Kidney (tissue), 13 donors: ENCODE measurements at regions not wholly inside any gene's neighbourhood (a gene's known extent, or its start where the extent isn't known, plus 50 kb on each side); places are given as distances from the start of the nearest gene placed in this dataset.
A peak's percentile ranks its signal among the peaks of the same experiment; 100 is the strongest.
"Not testable (repeated sequence)": the region's sequence is repeated elsewhere in the genome, so short reads cannot be mapped to it uniquely, and the experiment has no call there.

Experiments used
- DNase-seq, 5 donors: peaks; one replicate each; pipeline ENCODE4 v3.0.0-alpha.2; 2013 to 2020
- FAIRE-seq: peaks from 2 replicates; lab custom pipeline; 2012; peaks lifted over from hg19 to GRCh38; lab: Jason Lieb, UNC
- H3K27ac ChIP-seq, 2 donors: one replicate each; pipeline ENCODE4 v1.7.0; 2013; ENCODE audit warnings: low read depth in 2 of 2, low read length in 2 of 2, inconsistent platforms in 1 of 2
- H3K27me3 ChIP-seq: one replicate; pipeline ENCODE4 v1.7.1; 2013; ENCODE audit warnings: low read length, inconsistent platforms; ENCODE audit not compliant: control insufficient read depth, insufficient read depth
- H3K36me3 ChIP-seq, 3 donors: one replicate each; pipeline versions ENCODE4 v1.7.0 to v1.7.1; 2013; ENCODE audit warnings: low read length in 3 of 3, control low read depth in 1 of 3, inconsistent platforms in 1 of 3; ENCODE audit not compliant: insufficient read depth in 3 of 3, control insufficient read depth in 2 of 3
- H3K4me1 ChIP-seq, 3 donors: one replicate each; pipeline versions ENCODE4 v1.7.0 to v1.7.1; 2013; ENCODE audit warnings: low read length in 3 of 3, inconsistent platforms in 1 of 3, low read depth in 1 of 3; ENCODE audit not compliant: control insufficient read depth in 2 of 3, insufficient read depth in 2 of 3
- H3K4me3 ChIP-seq, 3 donors: one replicate each; pipeline versions ENCODE4 v1.7.0 to v1.8.1; 2013; ENCODE audit warnings: low read length in 3 of 3, control low read depth in 1 of 3, inconsistent platforms in 1 of 3
- H3K9ac ChIP-seq, 3 donors: one replicate each; pipeline versions ENCODE4 v1.7.0 to v1.7.1; 2013; ENCODE audit warnings: low read length in 3 of 3, control low read depth in 1 of 3, inconsistent platforms in 1 of 3
- H3K9me3 ChIP-seq, 3 donors: one replicate each; pipeline versions ENCODE4 v1.7.0 to v1.7.1; 2013; ENCODE audit warnings: low read length in 3 of 3, control low read depth in 1 of 3, inconsistent platforms in 1 of 3; ENCODE audit not compliant: control insufficient read depth in 2 of 3, insufficient read depth in 1 of 3
- CTCF ChIP-seq: IDR thresholded peaks from 3 replicates; pipeline ENCODE4 v1.5.1; 2012; ENCODE audit warnings: mild to moderate bottlenecking, moderate library complexity, borderline replicate concordance; ENCODE audit not compliant: insufficient read depth; ENCODE audit errors: extremely low read depth
- intact Hi-C: fragments of 100-400 bp; cut with DNase I; formaldehyde crosslinking; loops from one replicate; pipeline ENCODE4 v1.11.1; 2022
- donor health status: control.
- donor health status: control.
- donor health status: control.
- donor health status: control.
- donor health status: control.
- donor health status: DM: yes; HTN: yes; CAD: no.
- donor health status: Normal renal cell carcinoma (clear cell type).

- H3K9me3 ChIP-seq = no peaks in the 10 kb centered on the region
- peaks cover 0 to 9% (median 0%) of the 10 kb centered on the region in 3 donors for H3K4me1 ChIP-seq
- H3K36me3 ChIP-seq = no peaks in the 10 kb centered on the region
- no peak overlapping the region for H3K9ac ChIP-seq
- no peak for TF ChIP-seq CTCF
- intact Hi-C loops = no loop called here
- no peak overlapping the region for H3K27ac ChIP-seq
- no peak overlapping the region for H3K4me3 ChIP-seq
- H3K27me3 ChIP-seq = no peaks in the 10 kb centered on the region
- peak; percentile 59 to 94 (median 84) for DNase-seq
- no peak for FAIRE-seq
Observed at GRCh38 chr4:1550122-1551070, 133.7 kb downstream of the FAM53A start.

- H3K9me3 ChIP-seq = no peaks in the 10 kb centered on the region
- TF ChIP-seq CTCF = no peak
- intact Hi-C loops = no loop called here
- FAIRE-seq (no peak), DNase-seq (peak in 1 of 5 donors; percentile 64)
- no peak overlapping the region for H3K4me3 ChIP-seq
- no peaks in the 10 kb centered on the region for H3K27me3 ChIP-seq
- H3K9ac ChIP-seq = no peak overlapping the region
- no peak overlapping the region for H3K27ac ChIP-seq
- H3K4me1 ChIP-seq = peaks cover 0 to 9% (median 0%) of the 10 kb centered on the region in 3 donors
- H3K36me3 ChIP-seq = no peaks in the 10 kb centered on the region
Observed at GRCh38 chr4:1549638-1550035, 134.5 kb downstream of the FAM53A start.

- peak in 4 of 5 donors; percentile 61 to 81 (median 76) for DNase-seq
- H3K27me3 ChIP-seq, H3K9me3 ChIP-seq, FAIRE-seq, H3K36me3 ChIP-seq, H3K9ac ChIP-seq, intact Hi-C loops, H3K27ac ChIP-seq, H3K4me1 ChIP-seq: not testable (repeated sequence)
- H3K4me3 ChIP-seq = peak overlapping the region in 2 of 3 donors; percentile 28 to 39
- peak; percentile 56 for TF ChIP-seq CTCF
Observed at GRCh38 chr4:1548827-1549637, 135.1 kb downstream of the FAM53A start.
